ENCODE measurements at regions not wholly inside any gene's neighbourhood (a gene's known extent, or its start where the extent isn't known, plus 50 kb on each side); places are given as distances from the start of the nearest gene placed in this dataset.

- Histone ChIP-seq H3K4me1 (no peaks in the 10 kb centered on the region), H3K36me3 (replicated peaks in 1 of 2; ENCODE audit: insufficient read depth in 1 of 2, low read depth in 2 of 2) (no peaks in the 10 kb centered on the region), H3K4me3 (no peak overlapping the region), H3K9me3 (no peaks in the 10 kb centered on the region), H3K27ac (no peak overlapping the region), H3K27me3 (no peaks in the 10 kb centered on the region)
- ATAC-seq = no peak
- 58 to 61% methylated on average over 1 of the region's 1 CpG for WGBS, 2 donors
- no peak for DNase-seq
- intact Hi-C loops (cut with DNase I) = no loop called here
- no peak for TF ChIP-seq CTCF (IDR thresholded peaks at IDR 0.05)
- TF ChIP-seq POLR2A (IDR thresholded peaks at IDR 0.05) = no peak
Observed at GRCh38 chr6:100980949-100981348, 99.8 kb upstream of the ASCC3 start.

- Histone ChIP-seq H3K4me1 (no peaks in the 10 kb centered on the region), H3K36me3 (replicated peaks in 1 of 2; ENCODE audit: insufficient read depth in 1 of 2, low read depth in 2 of 2) (no peaks in the 10 kb centered on the region), H3K4me3 (no peak overlapping the region), H3K9me3 (no peaks in the 10 kb centered on the region), H3K27ac (no peak overlapping the region), H3K27me3 (no peaks in the 10 kb centered on the region)
- intact Hi-C loops (cut with DNase I) = no loop called here
- no peak for DNase-seq
- ATAC-seq = no peak
- WGBS, 2 donors = 34 to 51% methylated on average over 1 of the region's 1 CpG
- TF ChIP-seq POLR2A (IDR thresholded peaks at IDR 0.05) = no peak
- TF ChIP-seq CTCF (IDR thresholded peaks at IDR 0.05) = no peak
Observed at GRCh38 chr6:100986921-100987320, 105.8 kb upstream of the ASCC3 start.

- Histone ChIP-seq H3K27ac (no peak overlapping the region), H3K9me3 (no peaks in the 10 kb centered on the region), H3K4me1 (no peaks in the 10 kb centered on the region), H3K36me3 (replicated peaks in 1 of 2; ENCODE audit: insufficient read depth in 1 of 2, low read depth in 2 of 2) (no peaks in the 10 kb centered on the region), H3K4me3 (no peak overlapping the region), H3K27me3 (no peaks in the 10 kb centered on the region)
- DNase-seq = no peak
- TF ChIP-seq CTCF (IDR thresholded peaks at IDR 0.05) = no peak
- TF ChIP-seq POLR2A (IDR thresholded peaks at IDR 0.05) = no peak
- WGBS, 2 donors = 70 to 79% methylated on average over 5 of the region's 5 CpGs
- intact Hi-C loops (cut with DNase I) = no loop called here
- no peak for ATAC-seq
Observed at GRCh38 chr6:100987556-100987955, 106.4 kb upstream of the ASCC3 start.

- no peaks in the 10 kb centered on the region for H3K27me3 ChIP-seq
- TF ChIP-seq CTCF (IDR thresholded peaks at IDR 0.05) = no peak
- no peak for TF ChIP-seq POLR2A (IDR thresholded peaks at IDR 0.05)
- H3K36me3 ChIP-seq (replicated peaks in 1 of 2; ENCODE audit: insufficient read depth in 1 of 2, low read depth in 2 of 2) = no peaks in the 10 kb centered on the region
- 77 to 81% methylated on average over 2 of the region's 2 CpGs for WGBS, 2 donors
- no peak overlapping the region for H3K27ac ChIP-seq
- no peaks in the 10 kb centered on the region for H3K4me1 ChIP-seq
- intact Hi-C loops (cut with DNase I) = no loop called here
- no peaks in the 10 kb centered on the region for H3K9me3 ChIP-seq
- DNase-seq (no peak), ATAC-seq (no peak)
- no peak overlapping the region for H3K4me3 ChIP-seq
Observed at GRCh38 chr6:100988391-100988984, 107.4 kb upstream of the ASCC3 start.

- DNase-seq (no peak), ATAC-seq (no peak)
- no peaks in the 10 kb centered on the region for H3K36me3 ChIP-seq (replicated peaks in 1 of 2; ENCODE audit: insufficient read depth in 1 of 2, low read depth in 2 of 2)
- no peak overlapping the region for H3K4me3 ChIP-seq
- no peaks in the 10 kb centered on the region for H3K4me1 ChIP-seq
- no peaks in the 10 kb centered on the region for H3K9me3 ChIP-seq
- no peaks in the 10 kb centered on the region for H3K27me3 ChIP-seq
- TF ChIP-seq POLR2A (IDR thresholded peaks at IDR 0.05) (no peak), CTCF (IDR thresholded peaks at IDR 0.05) (no peak)
- H3K27ac ChIP-seq = no peak overlapping the region
- WGBS, 2 donors = 11 to 17% methylated on average over 1 of the region's 1 CpG
- intact Hi-C loops (cut with DNase I) = no loop called here
Observed at GRCh38 chr6:100990070-100990469, 108.9 kb upstream of the ASCC3 start.
